ENCODE measurements at regions not wholly inside any gene's neighbourhood (a gene's known extent, or its start where the extent isn't known, plus 50 kb on each side); places are given as distances from the start of the nearest gene placed in this dataset.

GRCh38 chr16:86927699-86928098 is 349.4 kb downstream of the FOXL1 start:
- TF ChIP-seq GATA2 (IDR thresholded peaks at IDR 0.05; ENCODE audit: low read depth, low read length) (no peak), GATA3 (IDR thresholded peaks at IDR 0.05; ENCODE audit: low read depth, low read length) (no peak)
